Heart right ventricle (tissue), 16 donors: ENCODE measurements at regions not wholly inside any gene's neighbourhood (a gene's known extent, or its start where the extent isn't known, plus 50 kb on each side); places are given as distances from the start of the nearest gene placed in this dataset.
"Not testable (repeated sequence)": the region's sequence is repeated elsewhere in the genome, so short reads cannot be mapped to it uniquely, and the experiment has no call there.

Experiments used
- ATAC-seq, 8 donors: fragments of 200-7000 bp; cut with Tn5 transposase; one replicate each; pipeline ENCODE4 v1.9.1; 2020; ENCODE audit warnings: mild to moderate bottlenecking in 8 of 8, moderate library complexity in 8 of 8, moderate number of reproducible peaks in 1 of 8
- DNase-seq, 2 donors: peaks; one replicate each; pipeline ENCODE4 v3.0.0-alpha.2; 2020
- H3K27ac ChIP-seq, 10 donors: fragments of 200-600 bp; sonication (generic) in 2 of 10; one replicate each; pipeline versions ENCODE4 v1.5.0 to v1.8.0; 2020 to 2022; ENCODE audit warnings: mild to moderate bottlenecking in 3 of 10
- H3K27me3 ChIP-seq, 7 donors: fragments of 200-600 bp; one replicate each; pipeline ENCODE4 v1.8.0; 2021 to 2022; ENCODE audit warnings: mild to moderate bottlenecking in 2 of 7
- H3K36me3 ChIP-seq, 9 donors: fragments of 200-600 bp; sonication (generic) in 1 of 9; one replicate each; pipeline versions ENCODE4 v1.5.0 to v1.8.0; 2020 to 2022; ENCODE audit warnings: mild to moderate bottlenecking in 2 of 9
- H3K4me1 ChIP-seq, 9 donors: fragments of 200-600 bp; sonication (generic) in 1 of 9; one replicate each; pipeline versions ENCODE4 v1.5.0 to v1.8.0; 2020 to 2022; ENCODE audit warnings: mild to moderate bottlenecking in 4 of 9
- H3K4me3 ChIP-seq, 10 donors: fragments of 200-600 bp; sonication (generic) in 2 of 10; one replicate each; pipeline versions ENCODE4 v1.5.0 to v1.8.0; 2020 to 2022; ENCODE audit warnings: mild to moderate bottlenecking in 7 of 10, moderate library complexity in 2 of 10
- H3K9me3 ChIP-seq, 11 donors: fragments of 200-600 bp in 10 of 11; sonication (generic) in 2 of 11; one replicate each; pipeline versions ENCODE4 v1.5.0 to v1.8.0; 2013 to 2022; ENCODE audit warnings: mild to moderate bottlenecking in 2 of 11, control low read depth in 1 of 11, moderate library complexity in 1 of 11
- CTCF ChIP-seq, 9 donors: fragments of 200-600 bp; sonication (generic) in 2 of 9; IDR thresholded peaks; one replicate each; pipeline versions ENCODE4 v1.5.0 to v1.8.0; 2021 to 2022; ENCODE audit warnings: antibody characterized with exemption in 9 of 9, mild to moderate bottlenecking in 5 of 9, moderate library complexity in 1 of 9
- WGBS, 2 donors: extraction: QIAGEN DNeasy Blood & Tissue Kit; methylation state at CpG; one replicate each; pipeline ENCODE4 v1.1.7; 2013; ENCODE audit warnings: inconsistent platforms in 1 of 2; 5-methylcytosine and 5-hydroxymethylcytosine counted together
- intact Hi-C, 10 donors: fragments of 100-400 bp; cut with DNase I; formaldehyde crosslinking; loops; one replicate each; pipeline versions ENCODE4 v1.11.1 to v1.14.2; 2022
- donor health status: Arrhythmogenic right ventricular cardiomyopathy.
- donor health status: ischemic (EF 13 %, LVEDD 7.1; RV severe dilation, severe dysfunction).
- donor health status: healthy with polysubstance abuse.
- donor health status: DM: no; HTN: yes; CAD: no.
- donor health status: DM: no; HTN: no; CAD: no.
- donor health status: ischemic (EF 25% LVEDD 6.9; RV normal size, moderate dysfunction).
- donor health status: ischemic (EF 25% LVEDD 5.7; RV mildly dilated, moderate dysfunction).
- donor health status: healthy.
- donor health status: DM: yes; HTN: yes; CAD: no.
- donor health status: Ischemic cardiomyopathy.
- donor health status: ischemic (EF 35%, LVEDD 5.7; RV mildly dilated, moderate dysfunction).
- donor health status: nonischemic (EF 11% LVEDD 7.7; RV severe dilation, severe dysfunction).
- donor health status: DM: yes; HTN: yes; CAD: no.
- donor health status: PGD.
- donor health status: ischemic (EF 29% LVEDD 5.4; RV normal size, mild dysfunction).
- donor health status: nonischemic (EF 23%, LVEDD 6.1; RV moderate dilation, normal function).

GRCh38 chr3:86410587-86410986 is 580.4 kb downstream of the VGLL3 start:
- ATAC-seq = no peak
- no peak for DNase-seq
- Histone ChIP-seq H3K4me1 (no peaks in the 10 kb centered on the region), H3K27me3 (no peaks in the 10 kb centered on the region), H3K4me3 (no peak overlapping the region), H3K27ac (no peak overlapping the region), H3K9me3 (peaks cover 0 to 4% (median 0%) of the 10 kb centered on the region in 11 donors), H3K36me3 (no peaks in the 10 kb centered on the region)
- intact Hi-C loops = no loop called here
- no peak for TF ChIP-seq CTCF (IDR thresholded peaks at IDR 0.05)
- 46 to 56% methylated on average over 2 of the region's 2 CpGs for WGBS, 2 donors

- H3K36me3 ChIP-seq, DNase-seq, H3K9me3 ChIP-seq, H3K27ac ChIP-seq, H3K4me3 ChIP-seq, intact Hi-C loops, H3K4me1 ChIP-seq, ATAC-seq, H3K27me3 ChIP-seq: not testable (repeated sequence)
- 63 to 65% methylated on average over 5 of the region's 5 CpGs for WGBS, 2 donors
Measured at GRCh38 chr3:86389759-86390158, 601.2 kb downstream of the VGLL3 start.

- H3K27ac ChIP-seq = no peak overlapping the region
- H3K4me3 ChIP-seq = no peak overlapping the region
- H3K36me3 ChIP-seq = no peaks in the 10 kb centered on the region
- H3K4me1 ChIP-seq = no peaks in the 10 kb centered on the region
- ATAC-seq (no peak), DNase-seq (no peak)
- intact Hi-C loops = no loop called here
- TF ChIP-seq CTCF (IDR thresholded peaks at IDR 0.05) = no peak
- 75 to 85% methylated on average over 4 of the region's 4 CpGs for WGBS, 2 donors
- H3K27me3 ChIP-seq = no peaks in the 10 kb centered on the region
- peaks cover 0 to 5% (median 0%) of the 10 kb centered on the region in 11 donors for H3K9me3 ChIP-seq
Measured at GRCh38 chr3:86388820-86389219, 602.1 kb downstream of the VGLL3 start.

- no peak overlapping the region for H3K4me3 ChIP-seq
- no peaks in the 10 kb centered on the region for H3K4me1 ChIP-seq
- TF ChIP-seq CTCF (IDR thresholded peaks at IDR 0.05) = no peak
- no peaks in the 10 kb centered on the region for H3K27me3 ChIP-seq
- DNase-seq (no peak), ATAC-seq (no peak)
- H3K36me3 ChIP-seq = no peaks in the 10 kb centered on the region
- WGBS, 2 donors = 82 to 83% methylated on average over 3 of the region's 3 CpGs
- no peak overlapping the region for H3K27ac ChIP-seq
- intact Hi-C loops = no loop called here
- peaks cover 0 to 14% (median 0%) of the 10 kb centered on the region in 11 donors for H3K9me3 ChIP-seq
Measured at GRCh38 chr3:86382556-86382955, 608.4 kb downstream of the VGLL3 start.

- Histone ChIP-seq H3K4me1 (no peaks in the 10 kb centered on the region), H3K36me3 (no peaks in the 10 kb centered on the region), H3K27me3 (no peaks in the 10 kb centered on the region), H3K9me3 (peaks cover 0 to 14% (median 0%) of the 10 kb centered on the region in 11 donors), H3K27ac (no peak overlapping the region), H3K4me3 (no peak overlapping the region)
- WGBS, 2 donors = 61 to 67% methylated on average over 2 of the region's 2 CpGs
- DNase-seq (no peak), ATAC-seq (no peak)
- intact Hi-C loops = no loop called here
- TF ChIP-seq CTCF (IDR thresholded peaks at IDR 0.05) = no peak
Measured at GRCh38 chr3:86381247-86381646, 609.7 kb downstream of the VGLL3 start.
